RWPE1 (cell line): ENCODE measurements at regions not wholly inside any gene's neighbourhood (a gene's known extent, or its start where the extent isn't known, plus 50 kb on each side); places are given as distances from the start of the nearest gene placed in this dataset.
A peak's percentile ranks its signal among the peaks of the same experiment; 100 is the strongest.

Experiments used
- CTCF ChIA-PET: fragments of 350-600 bp; sonication (Branson Sonifier 250); formaldehyde crosslinking; extraction: SDS; loops from one replicate; lab custom pipeline; 2021; lab: Yijun Ruan, JAX
- POLR2A ChIA-PET: fragments of 400-600 bp; formaldehyde crosslinking; extraction: SDS; loops from one replicate; lab custom pipeline; 2020; ENCODE audit warnings: antibody characterized with exemption; ENCODE audit not compliant: low non-redundant PET; lab: Yijun Ruan, JAX
- DNase-seq: peaks from one replicate; pipeline ENCODE4 v3.0.0; 2012; ENCODE audit warnings: low spot score
- H3K27ac ChIP-seq: fragments of 450-650 bp; 2 replicates; pipeline ENCODE4 v1.5.1; 2017
- TF ChIP-seq, protein P1 (sequence below): fragments of 450-650 bp; conservative IDR thresholded peaks from 2 replicates; pipeline ENCODE4 v1.5.1; 2017; ENCODE audit warnings: low read depth, mild to moderate bottlenecking

DNA sequence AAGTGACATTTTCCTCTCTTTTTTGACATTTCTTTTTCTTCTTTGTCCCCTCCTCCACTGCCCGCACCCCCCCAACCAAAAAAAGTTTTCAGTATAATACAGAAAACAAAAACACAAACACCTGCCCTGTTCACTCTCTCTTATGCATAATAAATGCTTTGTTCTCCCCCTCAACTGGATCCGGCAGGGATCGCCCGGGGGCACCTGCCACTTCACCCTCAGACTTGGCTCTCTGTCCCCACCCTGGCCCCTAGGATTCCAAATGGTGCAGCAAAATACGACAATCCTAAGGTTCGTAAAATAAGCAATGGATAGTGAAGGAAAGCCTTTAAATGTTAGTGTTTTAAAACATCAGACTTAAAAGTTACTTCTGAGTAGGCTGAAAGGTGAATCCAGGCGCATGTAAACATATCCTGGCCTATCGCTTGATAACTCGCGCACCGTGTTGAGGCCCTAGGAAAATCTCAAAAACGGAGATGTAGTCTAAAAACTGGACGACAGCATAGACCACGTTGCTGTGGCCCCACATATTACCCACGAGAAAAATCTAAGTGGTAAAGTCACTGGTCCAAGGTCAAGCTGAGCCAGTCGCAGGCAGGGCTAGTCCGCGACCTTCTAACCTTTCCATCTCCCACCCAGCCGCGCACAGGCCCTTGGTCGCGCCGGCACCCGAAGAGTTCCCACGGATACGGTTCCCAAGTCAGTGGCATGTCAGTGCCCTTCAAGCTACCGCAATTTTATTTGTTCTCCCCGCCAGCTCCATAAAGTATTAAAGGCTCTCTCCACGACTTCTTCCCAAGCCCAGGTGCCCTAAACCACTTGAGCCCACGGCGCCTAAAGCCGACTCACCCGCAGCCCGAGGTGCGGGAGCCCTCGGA, 130.8 kb downstream of the OGFRL1 start:
- ChIA-PET POLR2A (interaction anchor here (0.6 kb wide), 1 partner anchor 53 kb away, joined by 3 read pairs; no protein-coding TSS in a partner anchor), CTCF (interaction anchor here (0.5 kb wide), 1 partner anchor 12 kb away, joined by 4 read pairs; no protein-coding TSS in a partner anchor)
- DNase-seq = no peak
- TF ChIP-seq, protein P1, sequence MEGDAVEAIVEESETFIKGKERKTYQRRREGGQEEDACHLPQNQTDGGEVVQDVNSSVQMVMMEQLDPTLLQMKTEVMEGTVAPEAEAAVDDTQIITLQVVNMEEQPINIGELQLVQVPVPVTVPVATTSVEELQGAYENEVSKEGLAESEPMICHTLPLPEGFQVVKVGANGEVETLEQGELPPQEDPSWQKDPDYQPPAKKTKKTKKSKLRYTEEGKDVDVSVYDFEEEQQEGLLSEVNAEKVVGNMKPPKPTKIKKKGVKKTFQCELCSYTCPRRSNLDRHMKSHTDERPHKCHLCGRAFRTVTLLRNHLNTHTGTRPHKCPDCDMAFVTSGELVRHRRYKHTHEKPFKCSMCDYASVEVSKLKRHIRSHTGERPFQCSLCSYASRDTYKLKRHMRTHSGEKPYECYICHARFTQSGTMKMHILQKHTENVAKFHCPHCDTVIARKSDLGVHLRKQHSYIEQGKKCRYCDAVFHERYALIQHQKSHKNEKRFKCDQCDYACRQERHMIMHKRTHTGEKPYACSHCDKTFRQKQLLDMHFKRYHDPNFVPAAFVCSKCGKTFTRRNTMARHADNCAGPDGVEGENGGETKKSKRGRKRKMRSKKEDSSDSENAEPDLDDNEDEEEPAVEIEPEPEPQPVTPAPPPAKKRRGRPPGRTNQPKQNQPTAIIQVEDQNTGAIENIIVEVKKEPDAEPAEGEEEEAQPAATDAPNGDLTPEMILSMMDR = no peak
- H3K27ac ChIP-seq = peak overlapping the region; percentile 81

DNA sequence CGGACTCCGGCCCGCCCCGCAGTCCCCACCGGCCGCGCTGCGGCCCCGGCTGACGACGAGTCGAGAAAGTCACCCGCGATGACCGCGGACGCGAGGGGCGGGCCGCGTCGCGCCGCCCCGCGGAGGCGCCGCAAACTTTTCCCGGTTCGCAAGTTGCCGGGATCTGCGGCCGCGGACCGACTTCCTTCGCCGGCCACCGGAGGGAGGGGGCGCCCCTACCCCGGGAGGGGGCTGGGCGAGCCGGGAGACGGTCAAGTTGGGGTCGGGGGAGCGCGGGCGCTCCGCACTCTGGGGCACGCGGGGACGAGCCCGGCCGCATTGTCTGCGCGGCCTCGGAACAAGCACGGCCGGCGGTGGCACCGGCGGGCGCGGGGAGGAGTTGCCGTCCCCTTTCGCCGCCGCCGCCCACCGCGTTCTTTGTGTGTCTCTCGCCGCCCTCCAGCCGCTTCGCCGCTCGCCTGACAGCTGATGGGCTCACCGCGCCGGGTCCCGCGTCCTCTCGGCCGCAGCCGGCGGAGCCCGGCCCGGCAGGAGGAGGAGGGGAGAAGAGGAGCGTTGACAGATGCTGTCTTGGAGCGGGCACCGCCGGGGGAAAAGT, 131.6 kb downstream of the OGFRL1 start:
- DNase-seq = no peak
- CTCF ChIA-PET = no interaction called here
- peak overlapping the region; percentile 81 for H3K27ac ChIP-seq

DNA sequence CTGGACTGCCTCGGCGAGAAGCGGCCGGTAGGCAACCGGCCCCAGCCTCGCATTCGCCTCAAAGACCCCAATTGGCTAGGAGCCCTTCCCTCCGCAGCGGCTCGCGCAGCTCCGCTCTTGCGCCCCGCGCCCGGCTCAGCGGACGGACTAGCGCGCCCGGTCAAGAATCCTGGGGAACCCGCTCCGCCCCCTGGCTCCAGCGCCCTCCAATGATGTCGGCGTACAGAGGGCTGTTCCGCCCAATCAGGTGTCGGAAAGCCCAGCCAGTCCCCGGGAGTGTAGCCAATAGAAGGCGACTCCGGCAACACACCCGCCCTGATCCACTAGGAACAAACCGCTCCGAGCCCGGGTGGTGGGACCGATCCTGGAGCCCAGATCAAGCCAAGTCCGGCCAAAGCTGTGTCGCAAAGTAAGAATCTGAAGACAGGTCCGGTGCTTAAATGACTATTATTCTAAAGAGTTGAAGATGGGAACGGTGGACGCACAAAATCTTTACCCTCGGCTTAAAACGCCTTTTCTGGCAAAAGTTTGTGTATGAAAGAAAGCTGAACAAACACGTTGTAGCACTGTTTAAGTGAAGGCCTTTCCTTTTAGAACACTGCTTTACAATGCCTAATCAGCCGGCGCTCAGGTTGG, 132.2 kb downstream of the OGFRL1 start:
- TF ChIP-seq, protein P1 = no peak
- CTCF ChIA-PET = interaction anchor here (0.6 kb wide), 1 partner anchor 1351 kb away, joined by 3 read pairs; no protein-coding TSS in a partner anchor

More for the DNA sequence above, 131.6 kb downstream of the OGFRL1 start:
- POLR2A ChIA-PET = no interaction called here
- TF ChIP-seq, protein P1 = peak; percentile 55

DNA sequence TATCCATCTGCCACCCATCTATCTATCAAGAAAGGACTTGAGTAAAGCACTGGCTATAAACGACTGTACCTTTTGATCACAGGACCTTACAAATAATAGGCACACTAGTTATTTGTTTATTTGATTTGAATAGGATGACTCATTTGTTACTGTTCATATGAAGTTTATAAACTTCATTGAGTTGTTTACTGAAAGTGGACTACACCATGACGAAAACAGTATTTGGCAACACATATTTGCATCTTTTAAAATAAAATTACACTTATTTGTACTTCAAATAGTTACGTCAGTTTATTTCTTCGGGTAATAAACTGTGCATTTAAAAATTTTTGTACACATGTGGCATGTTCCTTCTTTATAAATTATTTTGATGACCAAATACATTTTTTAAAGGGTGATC, 133.0 kb downstream of the OGFRL1 start:
- no peak overlapping the region for H3K27ac ChIP-seq
- CTCF ChIA-PET = interaction anchor here (0.6 kb wide), 1 partner anchor 1350 kb away, joined by 3 read pairs; no protein-coding TSS in a partner anchor
- DNase-seq = no peak
- TF ChIP-seq, protein P1 = no peak
- POLR2A ChIA-PET = no interaction called here

More for the DNA sequence above, 132.2 kb downstream of the OGFRL1 start:
- peak; percentile 97 for DNase-seq
- POLR2A ChIA-PET = no interaction called here
- H3K27ac ChIP-seq = peak overlapping the region; percentile 81

DNA sequence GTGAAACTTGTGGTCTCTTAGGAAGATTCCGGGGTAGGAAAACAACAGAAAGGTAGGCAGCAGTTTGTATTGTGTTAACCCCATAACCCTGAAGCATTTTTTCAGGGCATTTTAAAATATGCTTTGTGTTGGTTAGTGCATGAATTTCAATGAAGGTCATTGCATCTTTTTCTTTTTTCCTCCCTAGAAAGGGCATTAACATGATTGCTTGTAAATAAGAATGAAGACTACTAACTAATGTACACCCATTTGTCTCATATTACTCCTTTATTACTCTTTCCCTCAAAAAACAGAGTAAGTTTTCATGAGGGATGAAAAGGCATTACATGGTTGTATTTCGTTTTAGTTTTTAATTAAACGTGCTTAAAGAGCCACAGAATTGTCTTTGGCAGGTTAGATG, 141.4 kb downstream of the OGFRL1 start:
- TF ChIP-seq, protein P1 = no peak
- CTCF ChIA-PET = no interaction called here
- no peak for DNase-seq
- no peak overlapping the region for H3K27ac ChIP-seq
- POLR2A ChIA-PET = interaction anchor here (0.6 kb wide), 1 partner anchor 257 kb away, joined by 3 read pairs; no protein-coding TSS in a partner anchor

DNA sequence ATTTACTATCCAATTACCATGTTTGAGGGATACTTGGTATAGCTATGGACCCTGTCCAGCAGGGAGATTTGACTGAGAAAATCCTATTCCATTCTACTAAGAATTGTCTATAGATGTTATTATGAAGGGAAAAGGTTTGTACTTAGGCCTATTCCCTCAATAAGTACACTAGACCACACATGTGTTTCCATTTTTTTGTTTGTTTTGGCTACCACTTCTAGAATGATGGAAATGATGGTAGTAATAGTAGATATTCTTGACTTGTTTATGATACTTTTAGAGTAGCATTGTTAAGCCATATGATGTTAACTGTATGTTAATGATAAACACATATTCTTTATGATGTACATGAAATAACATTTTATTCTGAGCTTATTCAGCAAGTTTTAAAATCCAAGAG, 144.8 kb downstream of the OGFRL1 start:
- CTCF ChIA-PET = interaction anchor here (0.5 to 0.6 kb wide), 2 partner anchors 18 to 69 kb away, joined by 3 to 4 read pairs; no protein-coding TSS in a partner anchor

More for the DNA sequence above, 144.8 kb downstream of the OGFRL1 start:
- no peak for DNase-seq
- no peak overlapping the region for H3K27ac ChIP-seq
- POLR2A ChIA-PET = no interaction called here
- TF ChIP-seq, protein P1 = no peak
